Suprapubic skin (tissue), 3 donors: ENCODE measurements at regions not wholly inside any gene's neighbourhood (a gene's known extent, or its start where the extent isn't known, plus 50 kb on each side); places are given as distances from the start of the nearest gene placed in this dataset.

Experiments
- CTCF ChIP-seq, 2 donors: fragments of 200-600 bp in 1 of 2; fragments of 450-650 bp in 1 of 2; sonication (generic) in 1 of 2; IDR thresholded peaks; one replicate each; pipeline ENCODE4 v1.5.1; 2016 to 2019; ENCODE audit warnings: antibody characterized with exemption in 2 of 2, mild to moderate bottlenecking in 1 of 2, moderate library complexity in 1 of 2
- POLR2A ChIP-seq, 2 donors: fragments of 450-650 bp; IDR thresholded peaks; one replicate each; pipeline ENCODE4 v1.6.1; 2017; ENCODE audit warnings: antibody characterized with exemption in 2 of 2, mild to moderate bottlenecking in 2 of 2, moderate library complexity in 2 of 2

GRCh38 chr13:23086968-23087623 is 93.7 kb upstream of the SGCG start:
- TF ChIP-seq CTCF (IDR thresholded peaks at IDR 0.05) (no peak), POLR2A (IDR thresholded peaks at IDR 0.05) (no peak)
